NK-92 (cell line): ENCODE measurements at regions not wholly inside any gene's neighbourhood (a gene's known extent, or its start where the extent isn't known, plus 50 kb on each side); places are given as distances from the start of the nearest gene placed in this dataset.
"Not testable (repeated sequence)": the region's sequence is repeated elsewhere in the genome, so short reads cannot be mapped to it uniquely, and the experiment has no call there.

Source experiments
- DNase-seq: peaks from one replicate; lab custom pipeline; 2025; ENCODE audit not compliant: unreplicated experiment; lab: John Stamatoyannopoulos, UW

- DNase-seq: no peak
These were observed 591.7 kb downstream of the ZNF608 start for GRCh38 chr5:124154714-124155113.

- no peak for DNase-seq
These were observed 592.9 kb downstream of the ZNF608 start for GRCh38 chr5:124153588-124153987.

- no peak for DNase-seq
These were observed 597.9 kb downstream of the ZNF608 start for GRCh38 chr5:124148574-124148973.

GRCh38 chr5:124140060-124140459 is 606.4 kb downstream of the ZNF608 start:
- DNase-seq: no peak

GRCh38 chr5:124139477-124139876 is 607.0 kb downstream of the ZNF608 start:
- no peak for DNase-seq

GRCh38 chr5:124136609-124137008 is 609.8 kb downstream of the ZNF608 start:
- no peak for DNase-seq

GRCh38 chr5:124134941-124135340 is 611.5 kb downstream of the ZNF608 start:
- DNase-seq: no peak

GRCh38 chr5:124133406-124133805 is 613.0 kb downstream of the ZNF608 start:
- no peak for DNase-seq

- DNase-seq: no peak
These were observed 613.6 kb downstream of the ZNF608 start for GRCh38 chr5:124132843-124133242.

GRCh38 chr5:124131466-124131865 is 615.0 kb downstream of the ZNF608 start:
- no peak for DNase-seq

GRCh38 chr5:124130816-124131215 is 615.6 kb downstream of the ZNF608 start:
- DNase-seq: no peak

GRCh38 chr5:124128867-124129266 is 616.9 kb downstream of the CSNK1G3 start:
- no peak for DNase-seq

GRCh38 chr5:124126504-124127217 is 614.7 kb downstream of the CSNK1G3 start:
- DNase-seq: no peak

GRCh38 chr5:124124711-124125229 is 612.8 kb downstream of the CSNK1G3 start:
- no peak for DNase-seq

- DNase-seq: no peak
These were observed 609.2 kb downstream of the CSNK1G3 start for GRCh38 chr5:124121198-124121597.

GRCh38 chr5:124114911-124115310 is 602.9 kb downstream of the CSNK1G3 start:
- no peak for DNase-seq

- peak; percentile 14 for DNase-seq
These were observed 599.9 kb downstream of the CSNK1G3 start for GRCh38 chr5:124111886-124112285.

- DNase-seq: no peak
These were observed 599.0 kb downstream of the CSNK1G3 start for GRCh38 chr5:124110942-124111341.

GRCh38 chr5:124105326-124105725 is 593.3 kb downstream of the CSNK1G3 start:
- DNase-seq: no peak

GRCh38 chr5:124104821-124105220 is 592.8 kb downstream of the CSNK1G3 start:
- DNase-seq: no peak

- DNase-seq: no peak
These were observed 592.4 kb downstream of the CSNK1G3 start for GRCh38 chr5:124104344-124104743.

GRCh38 chr5:124103671-124104070 is 591.7 kb downstream of the CSNK1G3 start:
- no peak for DNase-seq

- DNase-seq: not testable (repeated sequence)
These were observed 591.1 kb downstream of the CSNK1G3 start for GRCh38 chr5:124103056-124103455.
